Immature natural killer cell (primary cell): ENCODE measurements at regions not wholly inside any gene's neighbourhood (a gene's known extent, or its start where the extent isn't known, plus 50 kb on each side); places are given as distances from the start of the nearest gene placed in this dataset.
"Not testable (repeated sequence)": the region's sequence is repeated elsewhere in the genome, so short reads cannot be mapped to it uniquely, and the experiment has no call there.

Experiments used
- DNase-seq, 3 donors: peaks; one replicate each; pipeline ENCODE4 v3.0.0; 2022; ENCODE audit warnings: mixed read lengths in 1 of 3
- H3K27ac Mint-ChIP-seq, 6 donors: one replicate each; pipeline ENCODE4 v1.8.0; 2020; ENCODE audit warnings: mixed read lengths in 6 of 6, mild to moderate bottlenecking in 5 of 6, inconsistent platforms in 4 of 6, moderate library complexity in 3 of 6
- H3K27me3 Mint-ChIP-seq, 3 donors: one replicate each; pipeline ENCODE4 v1.8.0; 2020 to 2021; ENCODE audit warnings: low read depth in 3 of 3, mild to moderate bottlenecking in 3 of 3, mixed read lengths in 3 of 3, moderate library complexity in 3 of 3, inconsistent platforms in 1 of 3
- H3K36me3 Mint-ChIP-seq, 3 donors: one replicate each; pipeline ENCODE4 v1.8.0; 2020; ENCODE audit warnings: mixed read lengths in 3 of 3, inconsistent platforms in 2 of 3, mild to moderate bottlenecking in 2 of 3
- H3K4me1 Mint-ChIP-seq, 2 donors: one replicate each; pipeline ENCODE4 v1.8.0; 2020; ENCODE audit warnings: inconsistent platforms in 2 of 2, mild to moderate bottlenecking in 2 of 2, mixed read lengths in 2 of 2, moderate library complexity in 1 of 2
- H3K4me3 Mint-ChIP-seq, 5 donors: one replicate each; pipeline ENCODE4 v1.8.0; 2020; ENCODE audit warnings: mild to moderate bottlenecking in 5 of 5, mixed read lengths in 5 of 5, inconsistent platforms in 3 of 5, moderate library complexity in 3 of 5
- H3K9me3 Mint-ChIP-seq, 6 donors: one replicate each; pipeline ENCODE4 v1.8.0; 2020; ENCODE audit warnings: mild to moderate bottlenecking in 6 of 6, mixed read lengths in 6 of 6, inconsistent platforms in 4 of 6, moderate library complexity in 3 of 6

GRCh38 chr9:75812141-75812540, 78.3 kb upstream of the PCSK5 start:
- Mint-ChIP-seq H3K4me1 (no peaks in the 10 kb centered on the region), H3K27me3 (peaks cover 0 to 5% (median 0%) of the 10 kb centered on the region in 3 donors), H3K27ac (no peak overlapping the region), H3K36me3 (peaks cover 0 to 3% (median 0%) of the 10 kb centered on the region in 3 donors), H3K4me3 (no peak overlapping the region), H3K9me3 (peaks cover 2 to 21% (median 13%) of the 10 kb centered on the region in 6 donors)
- no peak for DNase-seq

DNA sequence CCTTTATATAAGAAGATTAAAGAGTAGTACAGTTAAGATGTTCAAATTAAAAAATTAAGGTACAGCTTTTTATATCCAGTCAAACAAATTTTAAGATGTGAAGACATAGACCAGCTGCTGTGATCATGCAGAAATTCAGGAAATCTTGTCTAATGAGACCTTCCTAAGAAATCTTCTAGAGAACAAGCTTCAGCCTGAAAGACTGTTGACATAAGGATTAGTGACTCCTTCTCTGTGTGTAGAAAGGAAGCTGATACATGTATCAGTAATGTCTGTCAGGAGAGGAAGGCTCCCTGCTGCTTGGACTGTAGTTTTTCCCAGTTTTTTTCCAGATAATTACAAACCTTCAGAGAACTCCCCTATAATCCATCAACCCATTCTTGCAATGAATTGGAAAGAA, 75.8 kb upstream of the PCSK5 start:
- Mint-ChIP-seq H3K27me3 (peaks cover 1 to 5% (median 2%) of the 10 kb centered on the region in 3 donors), H3K27ac (no peak overlapping the region), H3K9me3 (peaks cover 2 to 22% (median 13%) of the 10 kb centered on the region in 6 donors), H3K4me3 (no peak overlapping the region), H3K4me1 (no peaks in the 10 kb centered on the region), H3K36me3 (peaks cover 0 to 3% (median 0%) of the 10 kb centered on the region in 3 donors)
- DNase-seq = no peak

- Mint-ChIP-seq H3K9me3 (peaks cover 0 to 13% (median 3%) of the 10 kb centered on the region in 6 donors), H3K27me3 (peaks cover 1 to 10% (median 2%) of the 10 kb centered on the region in 3 donors)
- not testable (repeated sequence) for H3K4me1 Mint-ChIP-seq, H3K4me3 Mint-ChIP-seq, H3K27ac Mint-ChIP-seq, H3K36me3 Mint-ChIP-seq, DNase-seq
These were observed 69.9 kb upstream of the PCSK5 start for GRCh38 chr9:75820471-75821115.

- H3K27me3 Mint-ChIP-seq = peaks cover 2 to 9% (median 2%) of the 10 kb centered on the region in 3 donors
- no peak overlapping the region for H3K27ac Mint-ChIP-seq
- H3K4me3 Mint-ChIP-seq = no peak overlapping the region
- no peak for DNase-seq
- peaks cover 0 to 17% (median 0%) of the 10 kb centered on the region in 6 donors for H3K9me3 Mint-ChIP-seq
- H3K4me1 Mint-ChIP-seq = no peaks in the 10 kb centered on the region
- H3K36me3 Mint-ChIP-seq = no peaks in the 10 kb centered on the region
These were observed 67.3 kb upstream of the PCSK5 start for GRCh38 chr9:75823151-75823550.

- Mint-ChIP-seq H3K9me3 (peaks cover 0 to 14% (median 0%) of the 10 kb centered on the region in 6 donors), H3K36me3 (no peaks in the 10 kb centered on the region), H3K27ac (no peak overlapping the region), H3K4me3 (no peak overlapping the region), H3K27me3 (peaks cover 0 to 9% (median 4%) of the 10 kb centered on the region in 3 donors), H3K4me1 (no peaks in the 10 kb centered on the region)
- DNase-seq = no peak
These were observed 65.5 kb upstream of the PCSK5 start for GRCh38 chr9:75824816-75825568.

DNA sequence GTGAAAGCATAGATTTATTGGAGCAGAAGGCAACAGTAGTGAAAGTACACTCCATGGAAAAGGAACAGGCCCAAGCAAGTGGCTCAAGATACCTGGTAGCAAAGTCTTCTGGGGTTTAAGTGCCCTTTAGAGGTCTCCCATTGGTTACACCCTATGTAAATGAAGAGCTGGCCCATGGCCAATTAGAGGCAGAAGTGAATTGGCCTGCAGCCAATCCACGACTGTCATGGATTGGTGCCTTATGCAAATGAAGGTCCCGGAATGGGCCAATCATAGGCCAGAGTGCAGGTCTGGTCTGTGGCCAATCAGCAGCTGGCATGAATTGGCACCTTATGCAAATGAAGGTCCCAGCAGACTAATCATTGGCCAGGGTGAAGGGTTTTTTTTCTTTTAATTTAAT, 64.2 kb upstream of the PCSK5 start:
- no peak for DNase-seq
- Mint-ChIP-seq H3K4me3 (no peak overlapping the region), H3K4me1 (no peaks in the 10 kb centered on the region), H3K36me3 (no peaks in the 10 kb centered on the region), H3K27me3 (peaks cover 4 to 5% (median 4%) of the 10 kb centered on the region in 3 donors), H3K9me3 (peaks cover 0 to 11% (median 0%) of the 10 kb centered on the region in 6 donors), H3K27ac (no peak overlapping the region)

DNA sequence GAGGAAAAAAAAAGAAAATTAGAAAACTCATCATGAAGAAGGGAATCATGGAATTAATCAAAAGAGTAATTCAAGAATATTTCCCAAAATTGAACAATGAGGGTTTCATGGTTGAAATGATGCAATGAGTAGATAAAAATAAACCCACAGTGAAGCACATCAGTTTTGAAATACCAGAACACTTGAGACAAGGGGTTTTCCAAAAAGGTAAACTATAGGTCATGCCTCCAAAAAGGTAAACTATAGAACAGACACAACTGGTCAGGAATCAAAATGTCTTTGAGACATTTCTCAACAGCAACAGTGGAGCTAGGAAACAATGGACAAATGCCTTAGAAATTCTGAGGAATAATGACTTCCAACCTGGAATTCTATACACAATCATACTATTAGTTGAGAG, 60.2 kb upstream of the PCSK5 start:
- H3K4me3 Mint-ChIP-seq = no peak overlapping the region
- no peaks in the 10 kb centered on the region for H3K36me3 Mint-ChIP-seq
- DNase-seq = no peak
- no peaks in the 10 kb centered on the region for H3K4me1 Mint-ChIP-seq
- H3K27ac Mint-ChIP-seq = no peak overlapping the region
- H3K27me3 Mint-ChIP-seq = peaks cover under 1 to 7% (median 5%) of the 10 kb centered on the region in 3 donors
- H3K9me3 Mint-ChIP-seq = peaks cover 0 to 10% (median under 1%) of the 10 kb centered on the region in 6 donors

DNA sequence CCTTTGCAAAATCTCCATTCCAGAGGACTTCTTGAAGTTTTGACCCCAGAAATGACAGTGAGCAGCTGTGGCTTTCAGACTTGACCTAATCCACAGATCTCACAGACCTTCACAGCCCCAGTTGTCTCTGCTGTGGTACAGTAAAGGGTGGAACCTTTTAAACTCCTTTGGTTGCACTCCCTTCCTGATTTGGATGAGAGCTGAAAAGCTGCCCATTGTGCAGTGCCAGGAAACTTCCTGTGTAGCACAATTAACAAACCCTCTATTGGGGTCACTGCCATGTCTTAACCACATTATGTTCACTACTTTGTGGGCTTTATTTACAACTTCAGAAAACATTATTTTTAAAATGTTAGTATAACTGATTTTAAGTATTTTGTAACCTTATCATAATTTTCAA, 56.7 kb upstream of the PCSK5 start:
- Mint-ChIP-seq H3K36me3 (no peaks in the 10 kb centered on the region), H3K4me1 (no peaks in the 10 kb centered on the region), H3K27ac (no peak overlapping the region), H3K9me3 (peaks cover 0 to 3% (median 0%) of the 10 kb centered on the region in 6 donors), H3K4me3 (no peak overlapping the region), H3K27me3 (peaks cover 0 to 7% (median 2%) of the 10 kb centered on the region in 3 donors)
- DNase-seq = no peak

DNA sequence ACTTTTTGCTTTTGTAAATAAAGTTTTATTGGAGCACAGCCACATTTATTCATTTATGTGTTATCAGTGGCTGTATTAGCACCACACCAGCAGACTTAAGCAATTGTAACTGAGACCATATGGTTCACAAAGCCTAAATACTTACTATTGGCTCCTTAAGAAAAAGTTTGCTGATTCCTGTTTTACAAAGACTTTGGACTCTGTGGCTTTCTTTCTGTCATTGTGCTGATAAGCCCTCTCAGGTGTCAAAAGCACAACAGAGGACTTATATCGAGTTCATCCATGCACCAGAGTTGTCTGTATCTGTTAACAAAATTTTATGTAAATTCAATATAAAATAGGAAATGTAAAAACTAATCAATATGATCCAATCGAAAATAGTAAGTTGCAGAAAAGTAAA, 55.6 kb upstream of the PCSK5 start:
- H3K36me3 Mint-ChIP-seq = no peaks in the 10 kb centered on the region
- no peak overlapping the region for H3K4me3 Mint-ChIP-seq
- H3K4me1 Mint-ChIP-seq = no peaks in the 10 kb centered on the region
- DNase-seq = no peak
- H3K27ac Mint-ChIP-seq = no peak overlapping the region
- peaks cover 0 to 3% (median 0%) of the 10 kb centered on the region in 6 donors for H3K9me3 Mint-ChIP-seq
- peaks cover 0 to 7% (median 2%) of the 10 kb centered on the region in 3 donors for H3K27me3 Mint-ChIP-seq
